ENCODE measurements at regions not wholly inside any gene's neighbourhood (a gene's known extent, or its start where the extent isn't known, plus 50 kb on each side); places are given as distances from the start of the nearest gene placed in this dataset.

GRCh38 chr6:21371061-21371460 lies 222.5 kb upstream of the SOX4 start:
- CTCF ChIA-PET, result interaction anchor here (0.7 kb wide), 1 partner anchor 113 kb away, joined by 7 read pairs; no protein-coding TSS in a partner anchor
- BruUV-seq (replicated peaks), result no TSS peak
- Histone ChIP-seq H3K36me3 (ENCODE audit: low read depth, low read length) (no peaks in the 10 kb centered on the region), H3K79me2 (ENCODE audit: low read length) (no peaks in the 10 kb centered on the region), H3F3A (ENCODE audit: low read length, unreplicated experiment) (no peaks in the 10 kb centered on the region), H2AFZ (ENCODE audit: low read length) (no peak overlapping the region), H4K20me1 (ENCODE audit: low read length) (no peaks in the 10 kb centered on the region), H3K27ac (ENCODE audit: low read length) (no peak overlapping the region), H3K9me2 (replicated peaks; ENCODE audit: low read length) (peaks cover 3% of the 10 kb centered on the region; the same call in 1 of the 2 replicates), H3K4me1 (ENCODE audit: insufficient read depth, low read length) (peaks cover 9% of the 10 kb centered on the region), H3K27me3 (ENCODE audit: low read length) (no peaks in the 10 kb centered on the region), H3K4me3 (ENCODE audit: low read length) (no peak overlapping the region), H3K9me3 (ENCODE audit: low read length) (no peaks in the 10 kb centered on the region), H3K9ac (ENCODE audit: low read length) (no peak overlapping the region), H3K4me2 (ENCODE audit: low read length) (no peak overlapping the region)
- TF ChIP-seq EZH2phosphoT487 (IDR thresholded peaks at IDR 0.05; ENCODE audit: borderline replicate concordance, low read length), result no peak
- TF ChIP-seq EZH2 (IDR thresholded peaks at IDR 0.05; ENCODE audit: low read length, unreplicated experiment), result no peak
- TF ChIP-seq CTCF (conservative IDR thresholded peaks at IDR 0.05; ENCODE audit: low read depth, low read length), result no peak
- intact Hi-C loops (cut with micrococcal nuclease), result no loop called here
- no peak for DNase-seq
- no peak for ATAC-seq
- POLR2A ChIA-PET (ENCODE audit: unreplicated experiment), result no interaction called here

- BruUV-seq (replicated peaks), result no TSS peak
- DNase-seq, result peak; percentile 57
- POLR2A ChIA-PET (ENCODE audit: unreplicated experiment), result no interaction called here
- CTCF ChIA-PET, result interaction anchor here (0.7 kb wide), 1 partner anchor 112 kb away, joined by 7 read pairs; no protein-coding TSS in a partner anchor
- H3K27me3 ChIP-seq (ENCODE audit: low read length), result no peaks in the 10 kb centered on the region
- intact Hi-C loops (cut with micrococcal nuclease), result no loop called here
- H3K79me2 ChIP-seq (ENCODE audit: low read length), result no peaks in the 10 kb centered on the region
- no peaks in the 10 kb centered on the region for H3K36me3 ChIP-seq (ENCODE audit: low read depth, low read length)
- peak; percentile 53 for ATAC-seq
- H3K4me1 ChIP-seq (ENCODE audit: insufficient read depth, low read length), result peaks cover 9% of the 10 kb centered on the region
- TF ChIP-seq EZH2phosphoT487 (IDR thresholded peaks at IDR 0.05; ENCODE audit: borderline replicate concordance, low read length) (no peak), EZH2 (IDR thresholded peaks at IDR 0.05; ENCODE audit: low read length, unreplicated experiment) (no peak), CTCF (conservative IDR thresholded peaks at IDR 0.05; ENCODE audit: low read depth, low read length) (no peak)
- H4K20me1 ChIP-seq (ENCODE audit: low read length), result no peaks in the 10 kb centered on the region
- H3K9ac ChIP-seq (ENCODE audit: low read length), result no peak overlapping the region
- peak overlapping the region; percentile 14; the same call in 1 of the 2 replicates for H2AFZ ChIP-seq (ENCODE audit: low read length)
- H3K9me2 ChIP-seq (replicated peaks; ENCODE audit: low read length), result peaks cover 3% of the 10 kb centered on the region; the same call in 1 of the 2 replicates
- no peak overlapping the region for H3K4me3 ChIP-seq (ENCODE audit: low read length)
- H3K27ac ChIP-seq (ENCODE audit: low read length), result no peak overlapping the region
- H3K4me2 ChIP-seq (ENCODE audit: low read length), result peak overlapping the region; percentile 34; the same call in 1 of the 2 replicates
- H3F3A ChIP-seq (ENCODE audit: low read length, unreplicated experiment), result no peaks in the 10 kb centered on the region
- no peaks in the 10 kb centered on the region for H3K9me3 ChIP-seq (ENCODE audit: low read length)
Measured at GRCh38 chr6:21371676-21372171, 221.8 kb upstream of the SOX4 start.
